Activated T-cell treated with anti-CD3 and anti-CD28 coated beads, Interleukin-2, amount 50 U/mL, for 24 hours (primary cell): ENCODE measurements at regions not wholly inside any gene's neighbourhood (a gene's known extent, or its start where the extent isn't known, plus 50 kb on each side); places are given as distances from the start of the nearest gene placed in this dataset.

ENCODE experiments used
- DNase-seq: peaks from one replicate; pipeline ENCODE4 v3.0.0-alpha.2; 2020
- H3K27ac Mint-ChIP-seq: 2 replicates; pipeline ENCODE4 v1.8.0; 2020; ENCODE audit warnings: mild to moderate bottlenecking, mixed read lengths
- H3K27me3 Mint-ChIP-seq: 2 replicates; pipeline ENCODE4 v1.8.0; 2020; ENCODE audit warnings: mixed read lengths
- H3K36me3 Mint-ChIP-seq: 2 replicates; pipeline ENCODE4 v1.8.0; 2020; ENCODE audit warnings: low read depth, mixed read lengths
- H3K4me1 Mint-ChIP-seq: 2 replicates; pipeline ENCODE4 v1.8.0; 2020; ENCODE audit warnings: low read depth, mixed read lengths
- H3K4me3 Mint-ChIP-seq: 2 replicates; pipeline ENCODE4 v1.8.0; 2020; ENCODE audit warnings: mild to moderate bottlenecking, moderate library complexity, mixed read lengths
- H3K9me3 Mint-ChIP-seq: 2 replicates; pipeline ENCODE4 v1.8.0; 2020; ENCODE audit warnings: mixed read lengths

- no peak overlapping the region for H3K27ac Mint-ChIP-seq
- no peaks in the 10 kb centered on the region for H3K4me1 Mint-ChIP-seq
- no peaks in the 10 kb centered on the region for H3K36me3 Mint-ChIP-seq
- H3K9me3 Mint-ChIP-seq = peaks cover 13% of the 10 kb centered on the region
- no peak overlapping the region for H3K4me3 Mint-ChIP-seq
- DNase-seq = no peak
- no peaks in the 10 kb centered on the region for H3K27me3 Mint-ChIP-seq
Measured at GRCh38 chr10:36942616-36943015, 182.8 kb upstream of the ANKRD30A start.

GRCh38 chr10:36903040-36903439, 222.4 kb upstream of the ANKRD30A start:
- Mint-ChIP-seq H3K27ac (no peak overlapping the region), H3K4me1 (no peaks in the 10 kb centered on the region), H3K27me3 (no peaks in the 10 kb centered on the region), H3K36me3 (no peaks in the 10 kb centered on the region), H3K4me3 (no peak overlapping the region), H3K9me3 (peaks cover 1% of the 10 kb centered on the region)
- DNase-seq = no peak

GRCh38 chr10:36899652-36900051, 225.7 kb upstream of the ANKRD30A start:
- H3K27ac Mint-ChIP-seq = no peak overlapping the region
- H3K4me3 Mint-ChIP-seq = no peak overlapping the region

GRCh38 chr10:36888925-36889573, 236.3 kb upstream of the ANKRD30A start:
- Mint-ChIP-seq H3K9me3 (no peaks in the 10 kb centered on the region), H3K36me3 (no peaks in the 10 kb centered on the region), H3K27ac (no peak overlapping the region), H3K27me3 (no peaks in the 10 kb centered on the region), H3K4me3 (no peak overlapping the region), H3K4me1 (no peaks in the 10 kb centered on the region)
- DNase-seq = peak; percentile 54

More at GRCh38 chr10:36899652-36900051, 225.7 kb upstream of the ANKRD30A start:
- Mint-ChIP-seq H3K9me3 (peaks cover 1% of the 10 kb centered on the region), H3K27me3 (no peaks in the 10 kb centered on the region), H3K4me1 (no peaks in the 10 kb centered on the region), H3K36me3 (no peaks in the 10 kb centered on the region)
- DNase-seq = no peak

GRCh38 chr10:36886303-36886891, 239.0 kb upstream of the ANKRD30A start:
- H3K4me1 Mint-ChIP-seq = no peaks in the 10 kb centered on the region
- H3K4me3 Mint-ChIP-seq = no peak overlapping the region
- no peak overlapping the region for H3K27ac Mint-ChIP-seq
- no peaks in the 10 kb centered on the region for H3K9me3 Mint-ChIP-seq
- H3K36me3 Mint-ChIP-seq = no peaks in the 10 kb centered on the region
- no peak for DNase-seq
- no peaks in the 10 kb centered on the region for H3K27me3 Mint-ChIP-seq

GRCh38 chr10:36885746-36886145, 239.7 kb upstream of the ANKRD30A start:
- H3K27me3 Mint-ChIP-seq = no peaks in the 10 kb centered on the region

GRCh38 chr10:36882781-36883180, 242.6 kb upstream of the ANKRD30A start:
- Mint-ChIP-seq H3K36me3 (no peaks in the 10 kb centered on the region), H3K27ac (no peak overlapping the region), H3K4me3 (no peak overlapping the region), H3K27me3 (no peaks in the 10 kb centered on the region), H3K4me1 (no peaks in the 10 kb centered on the region), H3K9me3 (no peaks in the 10 kb centered on the region)
- DNase-seq = no peak

More at GRCh38 chr10:36885746-36886145, 239.7 kb upstream of the ANKRD30A start:
- no peaks in the 10 kb centered on the region for H3K4me1 Mint-ChIP-seq
- no peaks in the 10 kb centered on the region for H3K36me3 Mint-ChIP-seq
- H3K27ac Mint-ChIP-seq = no peak overlapping the region
- H3K9me3 Mint-ChIP-seq = no peaks in the 10 kb centered on the region
- no peak for DNase-seq
- no peak overlapping the region for H3K4me3 Mint-ChIP-seq

GRCh38 chr10:36880898-36881297, 244.5 kb upstream of the ANKRD30A start:
- H3K4me3 Mint-ChIP-seq = no peak overlapping the region
- no peaks in the 10 kb centered on the region for H3K27me3 Mint-ChIP-seq
- DNase-seq = no peak
- no peaks in the 10 kb centered on the region for H3K9me3 Mint-ChIP-seq
- H3K4me1 Mint-ChIP-seq = no peaks in the 10 kb centered on the region
- H3K27ac Mint-ChIP-seq = no peak overlapping the region
- no peaks in the 10 kb centered on the region for H3K36me3 Mint-ChIP-seq

GRCh38 chr10:36872702-36873393, 252.6 kb upstream of the ANKRD30A start:
- H3K4me1 Mint-ChIP-seq = no peaks in the 10 kb centered on the region
- no peaks in the 10 kb centered on the region for H3K27me3 Mint-ChIP-seq
- H3K27ac Mint-ChIP-seq = no peak overlapping the region
- H3K4me3 Mint-ChIP-seq = no peak overlapping the region
- no peak for DNase-seq
- H3K36me3 Mint-ChIP-seq = no peaks in the 10 kb centered on the region
- no peaks in the 10 kb centered on the region for H3K9me3 Mint-ChIP-seq

GRCh38 chr10:36840788-36841187, 284.6 kb upstream of the ANKRD30A start:
- no peaks in the 10 kb centered on the region for H3K27me3 Mint-ChIP-seq
- H3K27ac Mint-ChIP-seq = no peak overlapping the region
- H3K9me3 Mint-ChIP-seq = peaks cover 10% of the 10 kb centered on the region
- H3K4me3 Mint-ChIP-seq = no peak overlapping the region
- no peaks in the 10 kb centered on the region for H3K4me1 Mint-ChIP-seq
- H3K36me3 Mint-ChIP-seq = no peaks in the 10 kb centered on the region
- no peak for DNase-seq

GRCh38 chr10:36837416-36837815, 288.0 kb upstream of the ANKRD30A start:
- Mint-ChIP-seq H3K27me3 (no peaks in the 10 kb centered on the region), H3K9me3 (peaks cover 7% of the 10 kb centered on the region), H3K4me1 (no peaks in the 10 kb centered on the region), H3K27ac (no peak overlapping the region), H3K4me3 (no peak overlapping the region), H3K36me3 (no peaks in the 10 kb centered on the region)
- DNase-seq = no peak

GRCh38 chr10:36819781-36820180, 305.6 kb upstream of the ANKRD30A start:
- Mint-ChIP-seq H3K36me3 (no peaks in the 10 kb centered on the region), H3K4me3 (no peak overlapping the region), H3K9me3 (peaks cover 11% of the 10 kb centered on the region), H3K4me1 (no peaks in the 10 kb centered on the region), H3K27me3 (no peaks in the 10 kb centered on the region), H3K27ac (no peak overlapping the region)
- no peak for DNase-seq

- no peak overlapping the region for H3K27ac Mint-ChIP-seq
- no peaks in the 10 kb centered on the region for H3K4me1 Mint-ChIP-seq
- no peaks in the 10 kb centered on the region for H3K36me3 Mint-ChIP-seq
- no peaks in the 10 kb centered on the region for H3K27me3 Mint-ChIP-seq
- H3K9me3 Mint-ChIP-seq = peaks cover 7% of the 10 kb centered on the region
- no peak overlapping the region for H3K4me3 Mint-ChIP-seq
- DNase-seq = no peak
Measured at GRCh38 chr10:36817898-36818297, 307.5 kb upstream of the ANKRD30A start.

- Mint-ChIP-seq H3K27me3 (no peaks in the 10 kb centered on the region), H3K4me1 (no peaks in the 10 kb centered on the region), H3K4me3 (no peak overlapping the region), H3K36me3 (no peaks in the 10 kb centered on the region), H3K9me3 (no peaks in the 10 kb centered on the region), H3K27ac (no peak overlapping the region)
- no peak for DNase-seq
Measured at GRCh38 chr10:36808625-36809362, 316.6 kb upstream of the ANKRD30A start.

GRCh38 chr10:36803229-36803628, 322.2 kb upstream of the ANKRD30A start:
- Mint-ChIP-seq H3K36me3 (no peaks in the 10 kb centered on the region), H3K27me3 (no peaks in the 10 kb centered on the region), H3K4me1 (no peaks in the 10 kb centered on the region), H3K4me3 (no peak overlapping the region), H3K27ac (no peak overlapping the region), H3K9me3 (peaks cover 3% of the 10 kb centered on the region)
- DNase-seq = no peak
